CD4-positive, alpha-beta T cell treated with Interleukin-4 for 1 hour (primary cell): ENCODE measurements at regions not wholly inside any gene's neighbourhood (a gene's known extent, or its start where the extent isn't known, plus 50 kb on each side); places are given as distances from the start of the nearest gene placed in this dataset.

ENCODE experiments used
- DNase-seq, 2 donors: peaks; one replicate each; pipeline ENCODE4 v3.0.0-alpha.2; 2020 to 2022

DNA sequence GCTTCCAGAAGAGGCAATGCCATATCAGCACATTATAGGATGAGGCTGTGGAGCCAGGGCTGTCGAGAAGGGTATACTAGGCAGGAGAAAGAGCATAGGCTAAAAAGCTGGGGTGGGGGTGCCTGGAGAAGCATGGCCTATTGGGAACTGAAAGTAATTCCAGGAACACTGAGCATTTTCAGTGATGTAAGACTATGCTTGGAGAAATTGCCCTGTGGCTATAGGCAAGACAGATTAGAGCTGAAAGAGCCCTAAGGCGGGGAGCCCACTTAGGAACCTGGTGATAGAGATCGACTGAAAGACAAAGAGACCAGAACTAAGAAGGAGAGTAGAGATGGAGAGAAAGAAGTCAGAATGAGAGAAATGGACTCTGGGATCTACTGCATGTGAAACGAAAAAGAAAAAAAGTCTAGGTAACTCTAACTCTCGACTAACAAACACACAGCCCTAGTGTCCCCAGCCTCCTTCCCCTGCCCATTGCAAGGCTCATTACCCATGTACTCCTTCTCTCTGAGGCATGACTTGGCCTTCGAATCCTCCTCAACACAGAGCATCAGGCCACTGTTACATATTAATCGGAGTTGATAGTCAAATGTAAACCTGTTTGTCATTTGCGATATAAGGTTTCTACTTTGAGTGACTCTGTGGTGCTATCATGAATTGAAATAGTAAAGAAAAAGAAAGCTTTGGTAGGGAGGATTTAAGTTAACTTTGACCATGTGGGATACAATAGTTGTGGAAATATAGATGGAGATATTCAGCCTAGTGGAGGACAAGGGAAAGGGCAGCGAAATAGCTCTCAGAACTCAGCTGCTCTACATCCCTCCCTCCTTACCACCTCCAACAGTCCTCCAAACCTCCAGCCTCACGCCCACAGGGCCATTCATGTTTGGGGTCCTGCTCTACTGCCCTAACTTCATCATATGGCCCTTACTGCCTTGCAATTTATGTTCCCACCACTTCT lies 52.3 kb upstream of the BMAL1 start:
- DNase-seq, result no peak

GRCh38 chr11:13227676-13228255 lies 49.8 kb upstream of the BMAL1 start:
- DNase-seq, result no peak
